ENCODE measurements at regions not wholly inside any gene's neighbourhood (a gene's known extent, or its start where the extent isn't known, plus 50 kb on each side); places are given as distances from the start of the nearest gene placed in this dataset.

DNA sequence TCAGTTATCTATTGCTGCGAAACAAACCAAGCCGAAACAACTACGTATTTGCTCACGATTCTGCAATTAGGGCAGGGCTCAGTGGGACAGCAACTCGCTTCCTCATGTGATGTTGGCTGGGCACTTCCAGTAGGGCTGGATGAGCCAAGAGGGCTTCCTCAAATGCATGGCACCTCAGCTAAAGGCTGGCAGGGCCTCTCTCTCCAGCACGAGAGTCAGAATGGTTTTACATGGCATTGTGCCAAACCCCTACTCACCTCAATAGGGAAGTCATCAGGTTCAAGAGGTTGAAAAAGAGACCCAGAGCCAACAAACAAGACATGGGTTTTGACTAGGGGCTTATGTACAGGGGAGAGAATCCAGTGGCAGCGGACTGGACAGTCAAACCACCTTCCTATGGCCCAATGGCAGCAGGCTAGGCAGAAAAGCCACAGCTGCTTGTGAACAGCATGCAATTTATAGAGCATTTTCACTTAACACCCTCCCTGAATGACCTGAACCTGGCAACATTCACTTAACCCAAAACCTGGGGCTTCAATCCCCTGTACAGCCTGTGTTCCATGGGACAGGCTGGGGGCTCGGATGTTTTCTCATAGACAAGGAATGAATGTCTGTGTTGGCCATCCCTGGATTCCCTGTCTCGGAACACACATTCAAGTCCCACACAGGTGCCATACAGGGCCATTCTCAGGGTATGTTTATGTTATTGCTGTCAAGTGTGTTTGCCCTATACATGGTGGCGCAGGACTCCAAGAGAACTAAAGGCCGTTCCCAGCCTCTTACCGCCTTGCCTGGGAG, 154.2 kb upstream of the NAV2 start:
- DNase-seq, result no peak

DNA sequence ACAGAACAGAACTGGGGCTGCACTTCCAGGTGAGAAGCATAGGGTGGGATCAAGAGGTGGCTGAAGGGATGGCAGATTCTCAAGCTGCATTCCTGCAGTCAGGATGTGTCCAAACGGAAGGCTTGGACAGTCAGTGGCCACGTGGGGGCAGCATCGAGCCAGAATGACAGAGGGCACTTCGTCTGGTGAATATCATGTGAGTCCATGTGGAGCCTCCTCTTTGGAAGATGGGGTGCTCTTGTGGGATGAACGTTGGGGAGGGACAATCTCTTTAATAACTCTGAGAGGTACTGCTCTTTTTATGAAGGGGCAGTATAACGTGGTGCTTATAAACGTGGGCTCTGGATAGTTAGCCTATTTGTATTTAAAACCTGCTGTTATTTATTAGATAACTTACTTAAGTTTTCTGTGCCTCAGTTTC, 154.9 kb upstream of the NAV2 start:
- peak; percentile 80 for DNase-seq

DNA sequence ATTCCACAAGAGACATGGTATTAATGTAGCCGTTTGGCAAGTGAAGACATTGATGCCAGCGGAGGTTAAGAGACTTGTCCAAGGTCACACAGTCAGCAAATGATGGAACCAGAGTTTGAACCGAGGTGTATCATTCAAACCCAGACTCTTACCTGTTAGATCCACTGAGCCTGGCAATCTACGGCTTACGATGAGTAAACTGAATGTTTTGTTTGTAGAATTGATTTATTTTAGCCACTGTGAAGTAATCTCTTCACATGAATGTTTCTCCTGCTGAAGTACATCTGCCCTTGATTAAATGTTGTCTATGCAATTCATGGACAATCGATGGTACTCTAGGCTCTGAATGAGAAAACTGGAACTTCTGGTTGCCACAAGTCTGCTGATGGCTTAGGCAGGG, 155.5 kb upstream of the NAV2 start:
- no peak for DNase-seq

DNA sequence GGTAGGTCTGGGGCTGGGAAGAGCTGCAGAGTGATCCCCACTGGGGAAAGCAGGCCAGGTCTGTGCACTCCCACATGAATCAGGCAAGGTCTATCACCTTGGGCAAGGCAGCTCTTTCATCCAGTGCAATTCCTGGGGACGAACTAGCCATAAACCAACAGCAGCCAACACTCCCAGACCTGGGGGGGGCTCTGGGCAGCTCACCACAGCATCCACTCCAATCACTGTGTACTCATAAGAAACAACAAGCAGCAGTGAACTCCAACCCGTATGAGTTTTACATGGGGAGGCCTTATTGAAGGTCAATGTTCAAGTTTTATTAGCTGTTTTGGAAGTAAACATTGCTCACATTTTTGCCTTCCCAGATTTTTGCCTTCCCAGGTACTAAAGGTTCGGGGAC, 157.4 kb upstream of the NAV2 start:
- DNase-seq, result no peak

DNA sequence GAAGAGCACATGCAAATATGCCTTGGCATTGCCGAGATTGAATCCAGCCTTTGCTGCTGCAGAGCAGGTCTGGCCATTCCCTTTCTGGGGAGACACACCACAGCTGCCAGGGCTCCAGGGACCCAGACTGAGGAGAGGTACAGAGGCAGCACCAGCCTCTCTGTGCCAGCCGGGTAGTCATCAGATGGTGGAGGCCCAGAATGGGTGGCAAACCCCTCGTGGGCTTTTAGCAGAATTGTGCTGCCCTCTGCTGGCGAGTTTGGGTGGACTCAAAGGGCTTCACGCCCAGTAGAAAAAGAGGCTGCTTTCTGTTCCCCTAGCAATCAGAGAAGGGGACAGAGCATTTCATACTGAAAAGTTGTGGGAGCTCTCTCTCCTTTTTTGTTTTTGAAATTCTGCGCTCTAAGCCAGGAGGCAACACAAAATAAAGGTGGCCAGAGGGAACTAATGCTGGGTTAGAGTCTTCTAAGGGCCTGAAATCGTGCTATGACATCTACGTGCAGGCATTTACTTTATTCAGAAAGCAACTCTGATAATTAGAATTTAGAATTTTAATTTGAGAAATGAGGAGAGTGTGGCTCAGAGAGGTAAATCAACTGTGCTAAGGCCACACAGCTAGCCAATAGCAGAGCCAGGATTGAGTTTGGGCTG, 158.8 kb upstream of the NAV2 start:
- DNase-seq, result peak; percentile 83

DNA sequence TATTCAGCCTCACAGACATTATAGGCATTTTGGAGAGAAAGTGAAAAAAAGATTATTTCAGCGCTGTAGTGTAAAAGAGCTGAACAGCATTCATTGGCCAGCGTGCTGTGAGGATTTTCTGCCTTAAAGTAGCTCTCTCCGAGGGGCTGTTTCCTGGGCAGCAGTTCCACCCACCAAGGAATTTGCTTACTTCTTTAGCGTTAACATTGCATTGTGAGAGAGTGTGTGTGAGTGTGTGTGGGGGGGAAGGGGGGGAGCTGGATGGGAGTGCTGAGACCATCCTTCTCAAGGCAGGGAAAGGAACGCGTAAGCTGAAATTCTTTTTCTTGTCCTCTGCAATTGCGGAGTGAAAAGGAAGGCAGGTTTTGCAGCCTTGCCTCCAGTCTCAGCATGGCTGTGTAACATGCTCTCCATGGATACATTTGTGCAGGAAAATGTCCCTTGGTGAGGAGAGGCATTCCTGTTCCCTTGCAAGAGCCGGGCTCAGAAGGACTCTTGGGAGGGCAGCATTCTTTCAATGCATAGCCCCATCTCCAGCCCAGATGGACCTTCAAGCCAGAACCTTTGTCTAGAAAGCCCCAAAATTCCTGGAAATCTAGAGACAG, 159.9 kb upstream of the NAV2 start:
- DNase-seq, result no peak

DNA sequence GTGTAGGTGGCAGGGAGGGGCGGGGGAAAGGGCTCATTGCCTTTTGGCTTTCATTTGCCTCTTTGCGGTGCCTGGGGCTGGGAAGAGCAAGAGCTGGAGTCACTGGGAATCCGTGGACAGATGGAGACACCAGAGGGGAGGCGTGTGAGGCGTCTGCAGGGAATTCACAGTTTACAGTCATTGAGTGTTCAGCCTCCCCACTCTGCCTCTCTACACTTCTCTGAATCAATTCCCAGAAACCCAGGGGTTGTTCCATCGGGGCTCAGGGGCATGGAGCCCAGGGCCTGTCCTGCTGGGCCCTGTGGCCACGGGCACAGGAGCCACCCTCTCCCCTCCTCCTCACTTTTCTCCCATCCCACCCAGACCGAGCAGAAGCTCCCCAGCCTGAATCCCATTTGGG, 160.5 kb upstream of the NAV2 start:
- no peak for DNase-seq

DNA sequence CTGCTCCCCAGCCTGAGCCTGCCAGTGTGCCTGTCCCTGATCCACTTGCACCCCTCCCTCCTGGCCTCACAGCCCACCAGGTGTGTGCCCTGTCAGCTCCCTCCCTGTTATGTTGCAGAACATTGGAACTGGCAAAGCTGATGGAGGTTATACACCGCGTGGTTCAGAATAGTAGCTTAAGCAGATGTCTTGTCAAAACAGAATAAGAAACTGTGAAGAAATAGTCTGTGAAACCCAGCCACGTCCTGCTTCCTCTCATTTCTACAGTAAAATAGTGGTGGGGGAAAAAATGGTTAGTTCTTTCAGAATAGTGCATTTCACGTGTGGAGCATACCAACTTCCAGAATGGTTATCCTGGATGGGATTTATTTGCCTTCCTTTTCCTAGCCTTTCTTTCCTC, 161.2 kb upstream of the NAV2 start:
- no peak for DNase-seq

DNA sequence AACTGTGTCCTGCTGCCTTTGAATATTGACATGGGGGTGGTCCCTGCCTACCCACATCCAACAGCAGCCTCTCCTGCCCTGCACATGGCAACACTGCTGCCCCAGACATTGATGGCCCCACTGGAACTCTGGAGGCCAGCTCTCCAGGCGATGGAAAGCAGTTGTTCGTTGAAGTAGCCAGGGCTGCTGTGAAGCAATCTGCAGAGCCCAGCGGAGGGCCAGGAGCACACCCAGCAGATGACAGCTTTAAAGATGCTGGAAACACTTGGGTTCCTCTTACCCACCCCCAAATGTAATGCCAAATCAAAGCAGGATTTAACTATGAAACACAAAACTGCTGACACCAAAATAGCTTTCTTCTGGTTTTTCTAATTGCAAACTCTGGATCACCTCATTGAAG, 165.6 kb upstream of the NAV2 start:
- DNase-seq, result no peak

DNA sequence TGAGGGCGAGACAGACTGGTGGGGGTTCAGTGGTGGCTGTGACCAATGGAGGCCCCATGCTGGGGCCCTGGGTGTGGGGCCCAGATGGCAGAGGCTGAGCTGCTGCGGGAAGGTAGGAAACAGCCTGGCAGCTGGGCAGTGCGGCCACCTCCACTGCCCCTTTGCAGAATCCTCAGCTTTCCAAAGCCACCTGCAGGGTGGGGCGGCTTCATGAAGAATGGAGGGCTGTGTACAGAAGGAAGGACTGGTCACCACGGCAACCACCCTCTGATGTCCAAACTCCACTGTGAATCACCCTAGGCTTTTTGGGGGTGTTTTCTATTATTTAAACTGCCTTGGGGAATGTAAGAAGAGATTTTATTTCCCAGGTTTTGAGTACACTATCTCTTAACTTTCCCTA, 166.3 kb upstream of the NAV2 start:
- DNase-seq, result no peak

DNA sequence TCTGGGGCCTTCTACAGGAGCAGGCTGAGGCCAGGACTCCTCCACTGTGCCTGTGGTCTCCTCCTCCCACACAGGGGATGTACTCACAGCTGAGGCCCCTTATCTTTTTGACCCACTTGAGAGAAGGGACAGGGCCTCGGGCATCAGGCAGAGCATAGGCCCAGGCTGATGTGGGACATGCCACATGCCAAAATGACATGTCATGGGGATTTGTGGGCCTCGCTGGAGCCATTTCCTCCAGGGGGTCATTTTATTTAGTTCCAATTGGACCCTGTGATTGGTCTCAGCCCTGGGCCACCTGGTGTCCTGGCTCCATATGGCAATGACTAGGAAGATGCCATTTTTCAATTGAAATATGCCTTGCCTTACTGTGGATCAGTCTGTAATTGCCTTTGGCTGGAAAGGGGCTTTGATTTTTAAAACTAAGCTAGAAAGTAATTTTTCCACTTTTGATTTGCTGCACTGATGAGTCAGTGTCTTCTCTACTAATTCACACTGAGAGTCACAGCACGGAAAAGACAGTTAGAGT, 171.1 kb upstream of the NAV2 start:
- DNase-seq, result no peak

DNA sequence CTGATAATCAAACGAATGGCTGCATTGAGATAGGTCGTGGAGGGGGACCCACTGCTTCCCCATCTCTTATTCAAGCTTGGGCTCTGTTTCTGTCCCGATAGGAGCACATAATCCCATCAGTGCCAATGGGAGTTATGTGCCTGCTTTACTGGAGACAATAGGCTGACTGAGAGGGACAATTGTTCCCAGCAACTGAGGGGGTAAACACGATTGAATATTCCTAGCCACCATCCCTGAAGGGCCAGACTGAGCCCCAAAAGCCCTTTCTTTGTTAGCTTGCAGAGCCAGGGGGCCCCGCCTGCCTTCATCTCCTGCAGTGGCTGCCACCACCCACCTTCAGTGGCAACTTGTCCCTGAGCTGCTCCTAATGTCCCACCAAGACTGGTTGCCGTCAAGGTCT, 172.8 kb upstream of the NAV2 start:
- DNase-seq, result no peak

DNA sequence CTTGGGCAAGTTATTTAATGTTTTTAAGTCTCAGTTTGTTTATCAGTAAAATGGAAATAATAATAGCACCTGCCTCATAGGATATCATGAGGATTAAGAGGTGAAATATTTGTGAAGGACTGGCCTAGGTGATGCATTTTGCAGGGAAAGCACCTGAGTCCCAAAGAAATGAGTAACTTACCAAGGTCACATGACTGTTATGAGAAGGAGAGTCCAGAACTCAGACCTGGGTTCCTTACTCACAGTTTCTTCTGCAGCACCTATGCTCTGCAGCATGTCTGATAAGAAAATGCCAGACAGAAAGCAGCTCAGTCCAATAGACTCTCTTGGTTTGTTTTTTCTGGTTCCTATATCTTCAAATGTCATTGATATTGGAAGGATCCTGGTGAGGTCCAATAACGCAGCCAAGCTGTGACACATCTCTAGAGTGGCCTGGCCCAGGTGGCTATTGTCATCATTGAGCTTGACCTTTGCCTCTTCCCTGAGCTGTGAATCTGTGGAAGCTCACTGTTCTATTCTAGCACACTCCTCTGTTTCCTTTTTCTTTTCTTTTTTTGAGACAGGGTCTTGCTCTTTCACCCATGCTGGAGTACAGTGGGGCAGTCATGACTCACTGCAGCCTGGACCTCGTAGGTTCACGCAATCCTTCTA, 174.7 kb upstream of the NAV2 start:
- no peak for DNase-seq

DNA sequence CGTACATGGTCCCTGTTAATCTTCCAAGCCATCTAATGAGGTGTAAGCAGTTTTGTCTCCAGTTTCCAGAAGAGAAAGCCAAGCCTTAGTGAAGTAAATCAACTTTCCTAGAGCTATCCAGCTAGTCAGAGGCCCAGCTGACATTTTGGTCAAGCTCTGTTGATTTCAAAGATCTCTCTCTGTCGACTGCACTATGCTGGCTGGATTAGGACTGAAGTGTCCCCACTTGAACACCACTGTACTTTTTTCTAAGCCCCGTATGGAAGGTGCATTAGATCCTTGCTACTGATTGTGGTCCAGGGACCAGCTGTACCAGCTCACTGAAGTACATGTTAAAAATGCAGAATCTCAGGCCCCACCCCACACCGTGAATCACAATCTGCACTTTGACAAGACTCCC, 176.5 kb upstream of the NAV2 start:
- no peak for DNase-seq

DNA sequence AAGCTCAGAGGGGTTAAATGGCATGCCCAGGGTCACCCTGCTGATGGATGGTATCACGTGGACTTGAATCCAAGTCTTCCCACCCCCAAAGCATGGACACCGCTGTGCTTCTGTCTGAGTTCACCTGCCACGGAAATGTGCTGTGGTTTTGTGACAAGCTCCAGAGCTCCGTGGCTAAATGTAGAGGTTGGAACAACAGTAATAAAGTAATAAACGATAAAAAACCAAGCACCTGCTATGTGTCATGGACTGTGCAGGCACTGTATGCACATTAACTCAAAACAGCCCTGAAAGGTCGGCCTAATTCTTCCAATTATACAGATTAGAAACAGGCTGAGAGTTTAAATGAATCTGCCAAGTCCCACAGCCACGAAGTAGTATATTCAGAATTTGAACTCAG, 182.1 kb upstream of the NAV2 start:
- DNase-seq, result no peak

DNA sequence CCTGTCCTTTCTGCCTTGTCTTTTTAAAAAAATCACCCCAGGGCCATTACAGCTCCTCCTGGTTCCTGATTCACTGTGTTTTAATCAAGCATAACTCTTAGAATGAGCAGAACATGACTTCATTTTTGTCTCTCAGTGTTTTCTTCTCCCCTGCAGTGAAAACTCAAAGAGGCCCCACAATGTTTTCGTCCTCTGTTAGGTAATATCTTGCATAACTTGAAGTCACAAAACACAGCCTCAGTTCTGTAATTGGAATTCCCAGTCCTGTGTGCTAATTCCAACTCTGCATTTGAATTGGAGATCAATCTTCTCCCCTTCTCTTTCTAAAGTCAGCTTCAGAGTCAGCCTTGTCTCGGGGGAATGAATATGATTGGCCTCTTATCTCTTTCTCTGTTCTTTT, 186.5 kb upstream of the NAV2 start:
- no peak for DNase-seq

DNA sequence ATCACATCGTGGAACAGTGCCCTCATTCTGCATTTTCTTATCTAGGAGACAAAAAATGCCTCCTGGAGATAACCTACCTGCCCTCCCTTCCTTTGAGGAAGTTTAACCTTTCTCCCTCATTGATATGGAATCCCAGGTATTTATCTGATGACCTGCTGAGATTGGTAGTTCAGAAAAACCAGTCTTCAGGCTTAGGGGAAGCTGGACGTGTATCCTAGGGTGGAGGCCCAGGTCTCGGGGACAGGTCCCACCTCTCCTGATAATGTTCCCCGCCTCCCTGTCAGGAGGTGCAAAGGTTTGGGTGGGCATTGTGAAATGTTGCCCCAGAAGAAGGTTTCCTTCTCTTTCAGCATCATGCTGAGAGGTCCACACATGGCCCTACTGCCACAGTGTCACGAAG, 186.9 kb upstream of the NAV2 start:
- DNase-seq, result no peak

DNA sequence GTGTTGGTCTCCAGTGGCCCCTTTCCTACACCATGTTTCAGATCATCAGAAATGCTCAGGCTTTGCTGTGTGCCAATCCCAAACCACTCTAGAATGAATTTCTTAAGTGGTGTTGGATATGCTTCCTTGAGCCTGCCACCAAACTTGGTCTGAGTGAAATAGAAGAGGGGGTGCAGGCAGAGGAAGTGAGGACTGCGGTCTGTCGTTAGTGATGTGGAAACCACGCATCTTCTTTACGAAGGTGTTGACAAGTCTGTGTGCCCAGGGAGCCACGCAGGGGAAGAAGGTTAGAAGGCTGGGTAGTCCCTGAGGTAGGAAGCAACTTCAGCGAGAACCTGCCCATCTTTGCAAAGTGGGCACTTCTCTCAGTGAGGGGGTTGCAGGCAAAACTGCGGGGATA, 187.4 kb upstream of the NAV2 start:
- DNase-seq, result no peak

DNA sequence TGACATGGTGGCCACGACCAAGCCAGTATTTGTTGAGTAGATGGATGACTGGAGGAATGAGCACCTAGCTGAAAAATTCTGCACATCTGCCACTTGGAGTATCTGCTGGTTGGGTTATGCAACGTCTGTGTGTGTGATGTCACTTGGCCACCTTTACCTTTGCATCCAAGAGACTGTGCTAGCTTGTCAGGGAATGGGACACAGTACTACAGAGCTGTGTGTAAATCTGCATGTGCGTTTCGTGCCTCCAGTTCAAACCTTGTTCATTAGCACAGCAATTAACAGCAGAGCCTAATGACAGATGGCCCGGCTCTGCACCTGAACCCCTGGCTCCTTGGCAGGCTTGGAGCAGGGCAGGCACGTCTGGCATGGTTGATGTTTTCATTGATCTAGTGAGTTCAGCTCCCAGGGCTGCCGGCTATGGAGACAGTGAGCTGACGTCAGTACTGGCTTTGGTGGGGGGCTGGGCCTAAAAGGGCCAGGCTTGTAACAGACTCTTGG, 188.4 kb upstream of the NAV2 start:
- no peak for DNase-seq

DNA sequence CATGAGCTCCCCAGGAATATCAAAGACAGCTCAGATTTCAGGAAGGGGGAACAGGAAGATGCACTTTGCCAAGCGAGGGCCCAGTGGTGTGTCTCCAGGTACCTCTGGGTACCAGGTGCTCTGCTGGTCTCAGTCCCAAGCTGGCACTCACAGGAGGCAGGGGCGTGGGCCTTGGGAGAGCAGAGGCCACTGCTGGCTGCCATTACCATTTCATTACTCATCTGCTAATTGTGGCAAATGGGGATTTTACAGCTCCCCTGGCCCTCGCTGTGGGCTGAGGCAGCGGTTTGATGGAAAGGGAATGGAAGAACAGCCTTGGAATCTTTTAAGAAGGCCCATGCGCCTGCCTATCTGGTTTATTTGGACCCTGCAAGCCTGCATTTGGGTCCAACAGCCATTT, 192.0 kb upstream of the NAV2 start:
- no peak for DNase-seq

DNA sequence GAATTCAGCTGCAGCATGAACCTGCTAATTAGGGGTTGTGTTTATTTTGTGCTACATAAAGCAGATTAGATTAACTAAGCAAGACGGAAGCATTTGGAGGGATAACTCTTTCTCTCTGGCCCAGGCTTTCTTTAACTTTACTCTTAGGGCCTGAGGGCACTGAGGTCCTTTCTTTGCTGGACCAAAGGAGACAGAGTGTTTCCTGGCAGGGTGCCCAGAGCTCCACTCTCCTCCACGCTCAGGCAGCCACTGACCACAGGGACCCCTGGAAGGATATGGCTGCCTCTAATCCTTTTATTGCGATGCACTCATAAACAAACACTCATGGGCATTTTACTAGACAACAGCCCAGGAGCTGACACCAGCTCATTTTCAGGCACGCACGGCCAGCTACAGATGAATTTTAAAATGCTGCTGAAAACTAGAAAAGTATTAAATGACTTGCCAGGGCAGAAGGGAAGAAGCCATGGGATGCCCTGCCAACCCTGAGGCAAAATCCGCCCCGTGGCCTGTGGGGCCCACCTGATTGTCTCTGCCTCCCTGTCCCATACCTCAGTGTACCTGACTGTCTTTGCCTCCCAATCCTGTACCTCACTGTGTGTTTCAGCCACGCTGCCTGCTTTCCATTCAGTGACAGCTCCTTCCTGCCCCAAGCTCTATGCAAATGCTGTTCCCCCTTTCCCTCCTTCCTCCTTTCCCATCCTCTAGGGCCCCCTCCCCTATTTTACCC, 192.6 kb upstream of the NAV2 start:
- DNase-seq, result no peak

DNA sequence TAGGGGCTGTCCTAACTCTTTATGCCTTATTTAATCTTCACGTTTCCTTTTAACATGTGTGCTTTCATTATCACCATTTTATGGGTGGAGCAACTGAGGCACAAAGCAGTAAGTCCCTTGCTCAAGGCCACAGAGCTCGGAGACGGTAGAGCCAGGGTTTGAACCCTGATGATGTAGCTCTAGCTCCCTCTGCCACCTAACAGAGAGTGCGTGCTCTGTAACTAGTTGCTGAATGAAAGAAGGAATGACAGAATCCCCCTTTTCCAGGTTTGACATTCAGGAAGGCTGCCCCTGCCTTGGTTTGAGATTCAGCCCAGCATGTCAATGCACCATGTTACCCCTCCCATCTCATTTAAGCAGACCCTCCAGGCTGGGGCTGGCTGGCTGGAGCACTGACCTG, 193.3 kb upstream of the NAV2 start:
- no peak for DNase-seq

DNA sequence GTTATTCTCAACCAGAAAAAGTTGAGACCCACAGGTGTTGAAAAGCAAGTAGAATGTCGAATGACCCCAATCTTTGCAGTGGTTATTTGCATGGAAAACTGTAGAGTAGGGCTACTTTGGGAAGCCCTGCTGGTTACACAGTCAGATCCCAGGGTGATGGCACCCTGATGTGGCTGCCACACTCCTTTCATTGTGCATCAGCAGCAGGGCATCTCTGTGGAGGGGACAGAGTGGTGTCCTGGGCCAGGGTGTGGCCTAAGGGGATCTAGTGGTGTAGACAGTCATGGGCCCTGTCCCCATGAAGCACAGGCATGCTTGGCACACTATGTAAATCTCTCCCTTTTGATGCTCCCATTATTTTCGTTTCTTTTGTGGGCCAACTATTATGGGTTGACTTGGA, 199.4 kb upstream of the NAV2 start:
- DNase-seq, result no peak

Data from activated CD4-positive, alpha-beta T cell treated with anti-CD3 and anti-CD28 coated beads, Interleukin-2, Interleukin-6, amounts not matched to agents 100 ng/mL and 50 ng/mL, durations not matched to agents 16 hours and 8 hours (primary cell).